OCI-LY1 (cell line): ENCODE measurements at regions not wholly inside any gene's neighbourhood (a gene's known extent, or its start where the extent isn't known, plus 50 kb on each side); places are given as distances from the start of the nearest gene placed in this dataset.

ENCODE experiments used
- H2AFZ ChIP-seq: fragments of 200-600 bp; sonication (generic), shearing (Covaris generic); 2 replicates; pipeline ENCODE4 v1.6.0; 2014; ENCODE audit warnings: antibody characterized with exemption, mild to moderate bottlenecking, low read length
- H3F3A ChIP-seq: fragments of 200-600 bp; sonication (generic), shearing (Covaris generic); 2 replicates; pipeline ENCODE4 v1.6.0; 2014; ENCODE audit warnings: mild to moderate bottlenecking, antibody characterized with exemption, low read length, moderate library complexity; ENCODE audit not compliant: insufficient read depth
- H3K27ac ChIP-seq: fragments of 200-600 bp; sonication (generic); 2 replicates; pipeline ENCODE4 v1.5.1; 2014; ENCODE audit warnings: low read length, mixed run types, mild to moderate bottlenecking, low read depth; ENCODE audit not compliant: poor library complexity, severe bottlenecking
- H3K27me3 ChIP-seq: fragments of 200-600 bp; sonication (generic); 2 replicates; pipeline ENCODE4 v1.6.0; 2014; ENCODE audit warnings: antibody characterized with exemption, mild to moderate bottlenecking, low read length, moderate library complexity; ENCODE audit not compliant: insufficient read depth
- H3K36me3 ChIP-seq: fragments of 200-600 bp; sonication (generic); 2 replicates; pipeline ENCODE4 v1.6.1; 2014; ENCODE audit warnings: mild to moderate bottlenecking, antibody characterized with exemption, low read length, moderate library complexity, mixed read lengths; ENCODE audit not compliant: insufficient read depth
- H3K4me1 ChIP-seq: fragments of 200-600 bp; sonication (generic); 2 replicates; pipeline ENCODE4 v1.5.1; 2014; ENCODE audit warnings: mild to moderate bottlenecking, low read length, moderate library complexity; ENCODE audit not compliant: insufficient read depth, severe bottlenecking
- H3K4me2 ChIP-seq: fragments of 200-600 bp; sonication (generic), shearing (Covaris generic); 2 replicates; pipeline ENCODE4 v1.6.1; 2014; ENCODE audit warnings: low read length
- H3K4me3 ChIP-seq: fragments of 200-600 bp; sonication (generic); 2 replicates; pipeline ENCODE4 v1.5.1; 2014; ENCODE audit warnings: low read length, low read depth, mild to moderate bottlenecking, mixed read lengths; ENCODE audit not compliant: poor library complexity, severe bottlenecking
- H3K79me2 ChIP-seq: fragments of 200-600 bp; shearing (Covaris generic); 2 replicates; pipeline ENCODE4 v1.6.1; 2016; ENCODE audit warnings: mixed run types, low read length, mixed read lengths; ENCODE audit not compliant: insufficient read depth
- H3K9ac ChIP-seq: fragments of 200-600 bp; sonication (generic), shearing (Covaris generic); 2 replicates; pipeline ENCODE4 v1.6.1; 2014; ENCODE audit warnings: mild to moderate bottlenecking, low read length, mixed read lengths
- H3K9me2 ChIP-seq: fragments of 200-600 bp; sonication (generic), shearing (Covaris generic); 2 replicates; pipeline ENCODE4 v1.6.1; 2014; ENCODE audit warnings: low read depth, mild to moderate bottlenecking, low read length, mixed read lengths
- H3K9me3 ChIP-seq: fragments of 200-600 bp; shearing (Covaris generic); 2 replicates; pipeline ENCODE4 v1.6.1; 2014; ENCODE audit warnings: low read length, mixed read lengths
- H4K20me1 ChIP-seq: fragments of 200-600 bp; sonication (generic), shearing (Covaris generic); 2 replicates; pipeline ENCODE4 v1.6.0; 2016; ENCODE audit warnings: mild to moderate bottlenecking, low read length; ENCODE audit not compliant: insufficient read depth
- CTCF ChIP-seq: fragments of 200-600 bp; sonication (generic), shearing (Covaris generic); IDR thresholded peaks from 2 replicates; pipeline ENCODE4 v1.5.1; 2017; ENCODE audit warnings: mild to moderate bottlenecking, antibody characterized with exemption, low read length, moderate library complexity, mixed read lengths
- EZH2 ChIP-seq: fragments of 200-600 bp; sonication (generic), shearing (Covaris generic); IDR thresholded peaks from 2 replicates; pipeline ENCODE4 v1.8.0; 2017; ENCODE audit warnings: borderline replicate concordance, mixed run types, mild to moderate bottlenecking, antibody characterized with exemption, low read length, moderate library complexity, mixed read lengths

- Histone ChIP-seq H3K27me3 (no peaks in the 10 kb centered on the region), H3K4me2 (peak overlapping the region; percentile 55), H2AFZ (peak overlapping the region; percentile 60), H3K4me1 (peaks cover 23% of the 10 kb centered on the region), H4K20me1 (no peaks in the 10 kb centered on the region), H3K79me2 (no peaks in the 10 kb centered on the region), H3K9ac (peak overlapping the region; percentile 42), H3K27ac (peak overlapping the region; percentile 92), H3K36me3 (0 out of 2 replicates have a peak, but pooled peaks cover 4% of the 10 kb centered on the region), H3K4me3 (peak overlapping the region; percentile 27), H3F3A (no peaks in the 10 kb centered on the region), H3K9me3 (no peaks in the 10 kb centered on the region; the same call in 1 of the 2 replicates), H3K9me2 (no peaks in the 10 kb centered on the region)
- TF ChIP-seq CTCF (no peak), EZH2 (no peak)
These were observed 1601.5 kb upstream of the PCDH10 start for GRCh38 chr4:131547506-131547981.

GRCh38 chr4:131551306-131551705 is 1597.8 kb upstream of the PCDH10 start:
- H3K36me3 ChIP-seq: 0 out of 2 replicates have a peak, but pooled peaks cover 4% of the 10 kb centered on the region
- no peak overlapping the region for H3K27ac ChIP-seq
- peaks cover 23% of the 10 kb centered on the region for H3K4me1 ChIP-seq
- no peaks in the 10 kb centered on the region; the same call in 1 of the 2 replicates for H3K9me3 ChIP-seq
- TF ChIP-seq CTCF (no peak), EZH2 (no peak)
- H3K27me3 ChIP-seq: no peaks in the 10 kb centered on the region
- no peaks in the 10 kb centered on the region for H4K20me1 ChIP-seq
- H3K4me3 ChIP-seq: no peak overlapping the region
- no peak overlapping the region for H3K9ac ChIP-seq
- H3K4me2 ChIP-seq: no peak overlapping the region
- no peaks in the 10 kb centered on the region for H3F3A ChIP-seq
- H3K9me2 ChIP-seq: no peaks in the 10 kb centered on the region
- peak overlapping the region; percentile 38; the same call in 1 of the 2 replicates for H2AFZ ChIP-seq
- no peaks in the 10 kb centered on the region for H3K79me2 ChIP-seq

- H2AFZ ChIP-seq: no peak overlapping the region
- H3K4me3 ChIP-seq: no peak overlapping the region
- H4K20me1 ChIP-seq: no peaks in the 10 kb centered on the region
- no peaks in the 10 kb centered on the region for H3K36me3 ChIP-seq
- H3K4me2 ChIP-seq: no peak overlapping the region
- no peak overlapping the region for H3K27ac ChIP-seq
- H3F3A ChIP-seq: no peaks in the 10 kb centered on the region
- H3K79me2 ChIP-seq: no peaks in the 10 kb centered on the region
- peaks cover 27% of the 10 kb centered on the region for H3K9me3 ChIP-seq
- H3K4me1 ChIP-seq: no peaks in the 10 kb centered on the region
- no peak overlapping the region for H3K9ac ChIP-seq
- H3K9me2 ChIP-seq: no peaks in the 10 kb centered on the region; the same call in 1 of the 2 replicates
- TF ChIP-seq EZH2 (no peak), CTCF (no peak)
- no peaks in the 10 kb centered on the region for H3K27me3 ChIP-seq
These were observed 1583.1 kb upstream of the PCDH10 start for GRCh38 chr4:131566026-131566425.
